GM12878 (cell line): ENCODE measurements at regions not wholly inside any gene's neighbourhood (a gene's known extent, or its start where the extent isn't known, plus 50 kb on each side); places are given as distances from the start of the nearest gene placed in this dataset.

ENCODE experiments used
- ATAC-seq: fragments of 200-7000 bp; cut with Tn5 transposase; 3 replicates; pipeline ENCODE4 v1.9.1; 2020; ENCODE audit warnings: mild to moderate bottlenecking, moderate library complexity
- BruUV-seq: library from RNA; stranded (reverse); fragments of 400-500 nt; replicated peaks from 2 replicates; lab custom pipeline; 2021; lab: Mats Ljungman, UMichigan
- CTCF ChIA-PET: fragments of 300-600 bp; sonication (Branson Sonifier 250); formaldehyde crosslinking; extraction: SDS; loops from one replicate; lab custom pipeline; 2021; ENCODE audit warnings: inconsistent platforms; lab: Yijun Ruan, JAX
- POLR2A ChIA-PET: fragments of 350-600 bp; formaldehyde crosslinking; extraction: SDS; loops from one replicate; lab custom pipeline; 2021; ENCODE audit warnings: inconsistent platforms; lab: Charles Lee
- RAD21 ChIA-PET: fragments of 300-600 bp; sonication (Branson Sonifier 250); formaldehyde crosslinking; loops from one replicate; lab custom pipeline; 2023; ENCODE audit warnings: antibody characterized with exemption; ENCODE audit not compliant: unreplicated experiment; lab: Charles Lee
- SMC1A ChIA-PET: fragments of 300-600 bp; sonication (Branson Sonifier 250); formaldehyde crosslinking; loops from one replicate; lab custom pipeline; 2023; ENCODE audit not compliant: unreplicated experiment, uncharacterized antibody; lab: Charles Lee
- DNase-seq: peaks from one replicate; pipeline ENCODE4 v3.0.0-alpha.2; 2011; ENCODE audit warnings: low read depth, low spot score
- FAIRE-seq: peaks from 3 replicates; lab custom pipeline; 2011; peaks lifted over from hg19 to GRCh38; lab: Jason Lieb, UNC
- H2AFZ ChIP-seq: 2 replicates; pipeline ENCODE4 v1.6.0; 2011; ENCODE audit warnings: low read depth, low read length, control low read depth; ENCODE audit not compliant: control insufficient read depth
- H3K27ac ChIP-seq: 2 replicates; pipeline ENCODE4 v1.5.1; 2011; ENCODE audit warnings: control low read depth; ENCODE audit not compliant: control insufficient read depth, insufficient read depth
- H3K27me3 ChIP-seq, 2 experiments: replicated peaks in 1 of 2; 2 replicates each; pipeline versions ENCODE4 v1.6.0 to v1.6.1; 2011; ENCODE audit warnings: low read length in 1 of 2; ENCODE audit not compliant: control insufficient read depth in 2 of 2, insufficient read depth in 2 of 2
- H3K36me3 ChIP-seq, 2 experiments: 2 replicates each; pipeline ENCODE4 v1.5.1; 2011; ENCODE audit warnings: low read length in 1 of 2; ENCODE audit not compliant: control insufficient read depth in 2 of 2, insufficient read depth in 2 of 2
- H3K4me1 ChIP-seq: 2 replicates; pipeline ENCODE4 v1.6.1; 2011; ENCODE audit warnings: mild to moderate bottlenecking, low read length, moderate library complexity, mixed read lengths; ENCODE audit not compliant: control insufficient read depth, insufficient read depth
- H3K4me2 ChIP-seq: 2 replicates; pipeline ENCODE4 v1.6.0; 2011; ENCODE audit warnings: control low read depth; ENCODE audit not compliant: control insufficient read depth, insufficient read depth
- H3K4me3 ChIP-seq: fragments of 200-600 bp; sonication (generic); 2 replicates; pipeline ENCODE4 v1.5.1; 2016
- H3K79me2 ChIP-seq: 2 replicates; pipeline ENCODE4 v1.6.0; 2011; ENCODE audit warnings: low read length; ENCODE audit not compliant: control insufficient read depth, insufficient read depth
- H3K9ac ChIP-seq: 2 replicates; pipeline ENCODE4 v1.8.0; 2011; ENCODE audit warnings: low read length, control low read depth, mixed read lengths; ENCODE audit not compliant: control insufficient read depth, insufficient read depth
- H3K9me3 ChIP-seq: replicated peaks from 3 replicates; pipeline ENCODE4 v1.5.1; 2011; ENCODE audit warnings: mild to moderate bottlenecking, low read length; ENCODE audit not compliant: control insufficient read depth, insufficient read depth
- H4K20me1 ChIP-seq: 2 replicates; pipeline ENCODE4 v1.6.0; 2011; ENCODE audit not compliant: control insufficient read depth, insufficient read depth
- EZH2 ChIP-seq: IDR thresholded peaks from 2 replicates; pipeline ENCODE4 v1.6.1; 2012; ENCODE audit warnings: low read depth, mild to moderate bottlenecking, control low read depth, inconsistent platforms, low read length, borderline replicate concordance; ENCODE audit not compliant: control insufficient read depth
- in situ Hi-C: fragments of 300-500 bp; cut with MboI; formaldehyde crosslinking; loops from 9 replicates; pipeline ENCODE4 v1.14.3; 2018; ENCODE audit warnings: mixed read lengths
- intact Hi-C: fragments of 100-400 bp; cut with micrococcal nuclease; formaldehyde crosslinking; loops from one replicate; pipeline ENCODE4 v1.14.2; 2022; ENCODE audit not compliant: unreplicated experiment
- TF ChIP-seq, protein P1 (sequence below): fragments of 450-650 bp; formaldehyde crosslinking; IDR thresholded peaks from 2 replicates; pipeline ENCODE4 v1.5.0; 2022; ENCODE audit warnings: mild to moderate bottlenecking, missing genetic modification characterization

- POLR2A ChIA-PET = no interaction called here
Measured at GRCh38 chr14:56933446-56933845, 123.2 kb upstream of the OTX2 start.

More at GRCh38 chr14:56933446-56933845, 123.2 kb upstream of the OTX2 start:
- CTCF ChIA-PET = no interaction called here
- H3K4me1 ChIP-seq = no peaks in the 10 kb centered on the region
- H3K79me2 ChIP-seq = no peaks in the 10 kb centered on the region
- ATAC-seq = no peak
- H3K4me2 ChIP-seq = no peak overlapping the region
- H3K4me3 ChIP-seq = no peak overlapping the region
- BruUV-seq = no TSS peak
- no peaks in the 10 kb centered on the region for H4K20me1 ChIP-seq
- FAIRE-seq = no peak
- no peaks in the 10 kb centered on the region for H3K27me3 ChIP-seq
- H3K9ac ChIP-seq = no peak overlapping the region
- no peak overlapping the region for H3K27ac ChIP-seq
- DNase-seq = no peak
- H2AFZ ChIP-seq = no peak overlapping the region
- RAD21 ChIA-PET = no interaction called here
- H3K36me3 ChIP-seq = no peaks in the 10 kb centered on the region
- in situ Hi-C loops = no loop called here
- SMC1A ChIA-PET = no interaction called here
- no peaks in the 10 kb centered on the region for H3K9me3 ChIP-seq
- intact Hi-C loops = no loop called here
- TF ChIP-seq, protein P1, sequence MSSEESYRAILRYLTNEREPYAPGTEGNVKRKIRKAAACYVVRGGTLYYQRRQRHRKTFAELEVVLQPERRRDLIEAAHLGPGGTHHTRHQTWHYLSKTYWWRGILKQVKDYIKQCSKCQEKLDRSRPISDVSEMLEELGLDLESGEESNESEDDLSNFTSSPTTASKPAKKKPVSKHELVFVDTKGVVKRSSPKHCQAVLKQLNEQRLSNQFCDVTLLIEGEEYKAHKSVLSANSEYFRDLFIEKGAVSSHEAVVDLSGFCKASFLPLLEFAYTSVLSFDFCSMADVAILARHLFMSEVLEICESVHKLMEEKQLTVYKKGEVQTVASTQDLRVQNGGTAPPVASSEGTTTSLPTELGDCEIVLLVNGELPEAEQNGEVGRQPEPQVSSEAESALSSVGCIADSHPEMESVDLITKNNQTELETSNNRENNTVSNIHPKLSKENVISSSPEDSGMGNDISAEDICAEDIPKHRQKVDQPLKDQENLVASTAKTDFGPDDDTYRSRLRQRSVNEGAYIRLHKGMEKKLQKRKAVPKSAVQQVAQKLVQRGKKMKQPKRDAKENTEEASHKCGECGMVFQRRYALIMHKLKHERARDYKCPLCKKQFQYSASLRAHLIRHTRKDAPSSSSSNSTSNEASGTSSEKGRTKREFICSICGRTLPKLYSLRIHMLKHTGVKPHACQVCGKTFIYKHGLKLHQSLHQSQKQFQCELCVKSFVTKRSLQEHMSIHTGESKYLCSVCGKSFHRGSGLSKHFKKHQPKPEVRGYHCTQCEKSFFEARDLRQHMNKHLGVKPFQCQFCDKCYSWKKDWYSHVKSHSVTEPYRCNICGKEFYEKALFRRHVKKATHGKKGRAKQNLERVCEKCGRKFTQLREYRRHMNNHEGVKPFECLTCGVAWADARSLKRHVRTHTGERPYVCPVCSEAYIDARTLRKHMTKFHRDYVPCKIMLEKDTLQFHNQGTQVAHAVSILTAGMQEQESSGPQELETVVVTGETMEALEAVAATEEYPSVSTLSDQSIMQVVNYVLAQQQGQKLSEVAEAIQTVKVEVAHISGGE = no peak
- no peak for TF ChIP-seq EZH2
- TF ChIP-seq, all 136 proteins: peak for 0
